SK-N-SH (cell line): ENCODE measurements at regions not wholly inside any gene's neighbourhood (a gene's known extent, or its start where the extent isn't known, plus 50 kb on each side); places are given as distances from the start of the nearest gene placed in this dataset.

ENCODE experiments used
- CTCF ChIA-PET: fragments of 300-600, 350-600 bp; formaldehyde crosslinking; extraction: SDS; loops from one replicate; lab custom pipeline; 2021; lab: Yijun Ruan, JAX
- POLR2A ChIA-PET: fragments of 350-600 bp; sonication (Branson Sonifier 250); formaldehyde crosslinking; extraction: SDS; loops from one replicate; lab custom pipeline; 2020; ENCODE audit warnings: antibody characterized with exemption, inconsistent platforms; lab: Yijun Ruan, JAX
- DNase-seq: peaks from one replicate; pipeline ENCODE4 v3.0.0; 2012
- H2AFZ ChIP-seq: fragments of 200-600 bp; sonication (generic); 2 replicates; pipeline ENCODE4 v1.8.1; 2016; ENCODE audit warnings: antibody characterized with exemption, mild to moderate bottlenecking, low read depth
- H3F3A ChIP-seq: fragments of 200-600 bp; sonication (generic); replicated peaks from 2 replicates; pipeline ENCODE3; 2016; ENCODE audit warnings: antibody characterized with exemption, mild to moderate bottlenecking; ENCODE audit not compliant: insufficient read depth
- H3K27ac ChIP-seq, 2 experiments: fragments of 200-500 bp in 1 of 2; fragments of 200-600 bp in 1 of 2; sonication (Bioruptor generic) in 1 of 2; sonication (generic), shearing (Covaris generic) in 1 of 2; 2 replicates each; pipeline versions ENCODE4 v1.5.1 to v1.6.1; 2014 to 2016; ENCODE audit warnings: low read depth in 2 of 2, inconsistent platforms in 1 of 2, low read length in 1 of 2, mild to moderate bottlenecking in 1 of 2, mixed read lengths in 1 of 2
- H3K27me3 ChIP-seq: fragments of 200-600 bp; sonication (generic), shearing (Covaris generic); 2 replicates; pipeline ENCODE4 v1.6.1; 2016; ENCODE audit warnings: mixed run types; ENCODE audit not compliant: insufficient read depth
- H3K36me3 ChIP-seq, 2 experiments: fragments of 200-500 bp in 1 of 2; fragments of 200-600 bp in 1 of 2; sonication (Bioruptor generic) in 1 of 2; sonication (generic) in 1 of 2; replicated peaks in 1 of 2; 2 replicates each; pipeline versions ENCODE3 to v1.5.1; 2014 to 2016; ENCODE audit warnings: low read length in 1 of 2, mild to moderate bottlenecking in 1 of 2; ENCODE audit not compliant: insufficient read depth in 2 of 2, control insufficient read depth in 1 of 2
- H3K4me1 ChIP-seq, 2 experiments: fragments of 200-500 bp in 1 of 2; fragments of 200-600 bp in 1 of 2; sonication (Bioruptor generic) in 1 of 2; sonication (generic), shearing (Covaris generic) in 1 of 2; 2 replicates each; pipeline versions ENCODE4 v1.5.1 to v1.6.1; 2014 to 2016; ENCODE audit warnings: low read depth in 1 of 2, low read length in 1 of 2, mixed run types in 1 of 2; ENCODE audit not compliant: insufficient read depth in 2 of 2, control insufficient read depth in 1 of 2
- H3K4me2 ChIP-seq: fragments of 200-600 bp; sonication (generic), shearing (Covaris generic); 2 replicates; pipeline ENCODE4 v1.6.1; 2017; ENCODE audit warnings: mixed run types
- H3K4me3 ChIP-seq, 2 experiments: fragments of 200-500 bp in 1 of 2; fragments of 200-600 bp in 1 of 2; sonication (Bioruptor generic) in 1 of 2; sonication (generic), shearing (Covaris generic) in 1 of 2; 2 replicates each; pipeline versions ENCODE4 v1.5.1 to v1.8.1; 2014 to 2016; ENCODE audit warnings: low read depth in 2 of 2, inconsistent platforms in 1 of 2, low read length in 1 of 2, mild to moderate bottlenecking in 1 of 2, mixed read lengths in 1 of 2, moderate library complexity in 1 of 2
- H3K79me2 ChIP-seq: fragments of 200-600 bp; sonication (generic); 2 replicates; pipeline ENCODE4 v1.8.1; 2017; ENCODE audit warnings: mild to moderate bottlenecking; ENCODE audit not compliant: insufficient read depth
- H3K9ac ChIP-seq: fragments of 200-600 bp; sonication (generic); 2 replicates; pipeline ENCODE4 v1.6.1; 2017; ENCODE audit warnings: mixed run types
- H3K9me2 ChIP-seq: fragments of 200-600 bp; sonication (generic); 2 replicates; pipeline ENCODE4 v1.6.1; 2017; ENCODE audit warnings: mixed run types
- H3K9me3 ChIP-seq: fragments of 200-600 bp; sonication (generic); 2 replicates; pipeline ENCODE4 v1.6.1; 2017; ENCODE audit warnings: mixed run types, mild to moderate bottlenecking, moderate library complexity
- H4K20me1 ChIP-seq: fragments of 200-600 bp; sonication (generic); 2 replicates; pipeline ENCODE4 v1.6.1; 2017; ENCODE audit warnings: mild to moderate bottlenecking, mixed run types; ENCODE audit not compliant: insufficient read depth
- GABPA ChIP-seq: IDR thresholded peaks from 2 replicates; pipeline ENCODE4 v1.4.0; 2012; ENCODE audit warnings: low read depth, mild to moderate bottlenecking
- GATA2 ChIP-seq: sonication (generic); formaldehyde crosslinking; IDR thresholded peaks from 2 replicates; pipeline ENCODE4 v1.5.0; 2020; ENCODE audit warnings: mild to moderate bottlenecking, missing genetic modification reagents
- IRF3 ChIP-seq: fragments of 150-350 bp; IDR thresholded peaks from 2 replicates; pipeline ENCODE4 v1.6.1; 2016; ENCODE audit warnings: mild to moderate bottlenecking, low read depth, low read length
- JUND ChIP-seq: IDR thresholded peaks from 2 replicates; pipeline ENCODE4 v1.4.0; 2012
- MEF2A ChIP-seq: IDR thresholded peaks from 2 replicates; pipeline ENCODE4 v1.4.0; 2012; ENCODE audit warnings: low read depth, borderline replicate concordance
- POLR2AphosphoS5 ChIP-seq: IDR thresholded peaks from 2 replicates; pipeline ENCODE4 v1.6.1; 2012; ENCODE audit warnings: low read depth, low read length
- RCOR1 ChIP-seq: fragments of 150-350 bp; IDR thresholded peaks from 2 replicates; pipeline ENCODE4 v1.6.1; 2017; ENCODE audit warnings: antibody characterized with exemption, low read length
- REST ChIP-seq: IDR thresholded peaks from 2 replicates; pipeline ENCODE4 v1.6.1; 2012; ENCODE audit warnings: mild to moderate bottlenecking, low read depth, low read length, moderate library complexity
- RFX5 ChIP-seq: IDR thresholded peaks from 2 replicates; pipeline ENCODE4 v1.6.1; 2012; ENCODE audit warnings: mild to moderate bottlenecking, improper control_type of control experiment, low read length
- SMC3 ChIP-seq: IDR thresholded peaks from 2 replicates; pipeline ENCODE4 v1.6.1; 2012; ENCODE audit warnings: low read depth, low read length, improper control_type of control experiment
- TAF1 ChIP-seq: IDR thresholded peaks from 2 replicates; pipeline ENCODE4 v1.6.1; 2012; ENCODE audit warnings: low read depth, mild to moderate bottlenecking, low read length, moderate library complexity, borderline replicate concordance
- TEAD4 ChIP-seq: IDR thresholded peaks from 2 replicates; pipeline ENCODE4 v1.4.0; 2012; ENCODE audit warnings: mild to moderate bottlenecking, borderline replicate concordance; ENCODE audit not compliant: insufficient read depth
- WGBS: methylation state at CpG from one replicate; pipeline ENCODE4 v1.1.6; 2017; ENCODE audit warnings: low lambda C conversion rate; 5-methylcytosine and 5-hydroxymethylcytosine counted together

- no peaks in the 10 kb centered on the region for H3K9me3 ChIP-seq
- H3K9me2 ChIP-seq = no peaks in the 10 kb centered on the region
- CTCF ChIA-PET = no interaction called here
- H3K27ac ChIP-seq = no peak overlapping the region
- no peak for DNase-seq
- no peak overlapping the region for H2AFZ ChIP-seq
- H3K4me2 ChIP-seq = no peak overlapping the region
- no peaks in the 10 kb centered on the region for H4K20me1 ChIP-seq
- H3K9ac ChIP-seq = no peak overlapping the region
- H3K4me3 ChIP-seq = no peak overlapping the region
- TF ChIP-seq MEF2A (no peak), SMC3 (no peak), GATA2 (CRISPR knock-in tag) (no peak), RCOR1 (no peak), POLR2AphosphoS5 (no peak), REST (no peak), TEAD4 (no peak), RFX5 (no peak), GABPA (no peak), JUND (no peak), TAF1 (no peak), IRF3 (no peak)
- TF ChIP-seq, all 33 proteins: peak for 0
- H3K27me3 ChIP-seq = no peaks in the 10 kb centered on the region
- H3K79me2 ChIP-seq = no peaks in the 10 kb centered on the region
- 46% methylated on average over 10 of the region's 15 CpGs for WGBS
- POLR2A ChIA-PET = no interaction called here
- no peaks in the 10 kb centered on the region for H3F3A ChIP-seq
- H3K4me1 ChIP-seq = no peaks in the 10 kb centered on the region
- no peaks in the 10 kb centered on the region for H3K36me3 ChIP-seq
These were observed 83.2 kb upstream of the CHST15 start for GRCh38 chr10:124176349-124177179.
